ENCODE measurements at regions not wholly inside any gene's neighbourhood (a gene's known extent, or its start where the extent isn't known, plus 50 kb on each side); places are given as distances from the start of the nearest gene placed in this dataset.
"Not testable (repeated sequence)": the region's sequence is repeated elsewhere in the genome, so short reads cannot be mapped to it uniquely, and the experiment has no call there.

DNA sequence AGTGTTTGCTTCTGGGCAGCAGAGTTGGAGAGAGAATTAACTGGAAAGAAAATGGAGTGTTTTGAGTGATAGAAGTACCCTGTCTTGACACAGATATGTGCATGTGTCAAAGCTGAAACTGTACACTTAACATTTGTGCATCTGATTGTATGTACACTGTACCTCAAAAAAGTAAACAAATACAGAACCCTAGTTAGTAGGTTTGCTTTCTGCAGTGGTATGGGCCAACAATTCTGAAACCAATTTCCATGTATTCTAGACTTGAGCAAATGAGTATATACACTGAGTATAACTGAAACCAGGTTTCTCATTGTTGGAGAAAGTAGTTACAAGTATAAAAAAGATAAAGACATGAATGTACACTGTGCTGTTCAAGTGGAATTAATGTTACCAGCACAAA lies 52.4 kb downstream of the ELAPOR2 start:
- Mint-ChIP-seq H3K4me3 (no peak overlapping the region), H3K36me3 (ENCODE audit: low read depth) (no peaks in the 10 kb centered on the region), H3K4me1 (ENCODE audit: low read depth) (peaks cover 14% of the 10 kb centered on the region), H3K27me3 (no peaks in the 10 kb centered on the region), H3K27ac (no peak overlapping the region), H3K9me3 (no peaks in the 10 kb centered on the region)
- no peak for DNase-seq

DNA sequence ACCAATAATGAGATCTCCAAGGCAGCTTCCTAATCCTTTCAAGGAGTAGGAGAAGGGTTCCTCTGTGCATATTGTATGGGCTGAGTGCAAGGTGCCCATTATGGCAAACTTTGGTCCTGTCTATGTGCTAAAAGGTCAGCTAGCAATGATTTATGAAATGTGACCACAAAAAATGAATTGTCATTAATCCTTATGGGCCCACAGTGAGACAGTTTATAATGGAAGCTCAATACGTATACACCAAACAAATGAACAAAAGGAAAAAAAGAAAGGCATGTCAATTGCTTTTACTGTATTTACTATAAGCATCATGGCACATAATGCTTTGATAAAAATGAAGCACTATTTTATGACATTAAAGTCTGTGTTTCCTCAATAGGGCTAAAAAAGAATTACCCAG lies 54.5 kb downstream of the ELAPOR2 start:
- Mint-ChIP-seq H3K27ac (no peak overlapping the region), H3K4me3 (no peak overlapping the region), H3K9me3 (no peaks in the 10 kb centered on the region), H3K36me3 (ENCODE audit: low read depth) (no peaks in the 10 kb centered on the region), H3K27me3 (peaks cover 1% of the 10 kb centered on the region), H3K4me1 (ENCODE audit: low read depth) (peaks cover 14% of the 10 kb centered on the region)
- no peak for DNase-seq

- Mint-ChIP-seq H3K4me1 (ENCODE audit: low read depth) (peaks cover 14% of the 10 kb centered on the region), H3K36me3 (ENCODE audit: low read depth) (no peaks in the 10 kb centered on the region), H3K27ac (no peak overlapping the region), H3K4me3 (peak overlapping the region; percentile 12), H3K27me3 (peaks cover 5% of the 10 kb centered on the region), H3K9me3 (no peaks in the 10 kb centered on the region)
- no peak for DNase-seq
Measured at GRCh38 chr7:87003872-87004798, 55.3 kb downstream of the ELAPOR2 start.

DNA sequence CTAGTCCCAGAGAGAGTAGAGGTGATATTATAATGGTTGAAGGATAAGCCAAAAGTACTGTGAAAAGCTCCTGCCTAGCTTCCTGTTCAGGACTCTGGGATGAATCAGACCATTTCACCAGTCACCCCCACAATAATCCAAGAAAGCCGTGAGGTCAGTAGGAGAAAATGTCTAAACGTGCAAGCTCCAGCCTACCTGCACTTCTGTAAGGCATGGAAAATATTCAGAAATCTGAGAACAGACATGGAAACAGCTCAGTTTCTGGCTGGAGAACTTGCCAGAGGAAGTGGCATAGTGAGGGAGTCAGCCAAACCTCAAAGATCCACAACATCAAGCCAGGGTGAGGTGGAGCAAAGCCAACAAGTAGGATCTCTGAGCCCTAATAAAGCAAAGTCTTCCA lies 58.2 kb downstream of the ELAPOR2 start:
- H3K27ac Mint-ChIP-seq: no peak overlapping the region
- no peak overlapping the region for H3K4me3 Mint-ChIP-seq
- H3K4me1 Mint-ChIP-seq (ENCODE audit: low read depth): peaks cover 9% of the 10 kb centered on the region
- H3K27me3 Mint-ChIP-seq: peaks cover 10% of the 10 kb centered on the region
- no peak for DNase-seq
- H3K36me3 Mint-ChIP-seq (ENCODE audit: low read depth): no peaks in the 10 kb centered on the region
- H3K9me3 Mint-ChIP-seq: no peaks in the 10 kb centered on the region

DNA sequence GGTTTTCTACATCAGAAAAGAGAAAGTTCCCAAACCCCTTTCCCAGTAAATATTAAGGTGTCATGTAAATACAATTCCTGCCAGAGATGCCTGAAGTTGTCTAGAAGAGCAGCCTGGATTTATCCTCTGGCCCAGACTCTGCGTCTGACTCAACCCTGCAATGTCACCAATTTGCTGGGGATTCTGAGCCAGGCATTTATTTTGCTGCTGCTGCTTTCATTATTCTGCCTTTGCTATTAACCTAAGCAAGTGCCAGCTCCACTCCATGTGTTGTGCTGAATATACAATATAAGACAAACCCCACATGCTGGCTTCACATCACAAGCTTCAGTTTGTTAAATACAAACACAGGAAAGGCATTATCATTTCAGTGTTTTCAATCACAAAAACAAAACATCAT lies 59.1 kb downstream of the ELAPOR2 start:
- Mint-ChIP-seq H3K36me3 (ENCODE audit: low read depth) (no peaks in the 10 kb centered on the region), H3K9me3 (no peaks in the 10 kb centered on the region), H3K27me3 (peaks cover 15% of the 10 kb centered on the region), H3K4me1 (ENCODE audit: low read depth) (peaks cover 9% of the 10 kb centered on the region), H3K4me3 (no peak overlapping the region), H3K27ac (no peak overlapping the region)
- DNase-seq: no peak

- Mint-ChIP-seq H3K4me1 (ENCODE audit: low read depth) (peaks cover 9% of the 10 kb centered on the region), H3K27ac (no peak overlapping the region), H3K9me3 (no peaks in the 10 kb centered on the region), H3K27me3 (peaks cover 15% of the 10 kb centered on the region), H3K4me3 (no peak overlapping the region), H3K36me3 (ENCODE audit: low read depth) (no peaks in the 10 kb centered on the region)
- no peak for DNase-seq
Measured at GRCh38 chr7:86999750-87000149, 59.7 kb downstream of the ELAPOR2 start.

GRCh38 chr7:86995814-86996213 lies 63.6 kb downstream of the ELAPOR2 start:
- Mint-ChIP-seq H3K9me3 (no peaks in the 10 kb centered on the region), H3K36me3 (ENCODE audit: low read depth) (no peaks in the 10 kb centered on the region), H3K4me3 (no peak overlapping the region), H3K4me1 (ENCODE audit: low read depth) (peaks cover 15% of the 10 kb centered on the region), H3K27me3 (peaks cover 15% of the 10 kb centered on the region), H3K27ac (no peak overlapping the region)
- DNase-seq: no peak

- Mint-ChIP-seq H3K36me3 (ENCODE audit: low read depth) (no peaks in the 10 kb centered on the region), H3K27me3 (peaks cover 15% of the 10 kb centered on the region), H3K27ac (no peak overlapping the region), H3K4me1 (ENCODE audit: low read depth) (peaks cover 15% of the 10 kb centered on the region), H3K4me3 (no peak overlapping the region), H3K9me3 (no peaks in the 10 kb centered on the region)
- no peak for DNase-seq
Measured at GRCh38 chr7:86995052-86995725, 64.3 kb downstream of the ELAPOR2 start.

GRCh38 chr7:86991771-86992191 lies 67.7 kb downstream of the ELAPOR2 start:
- Mint-ChIP-seq H3K9me3 (no peaks in the 10 kb centered on the region), H3K4me1 (ENCODE audit: low read depth) (peaks cover 15% of the 10 kb centered on the region), H3K36me3 (ENCODE audit: low read depth) (peaks cover 2% of the 10 kb centered on the region), H3K27ac (no peak overlapping the region), H3K27me3 (peaks cover 8% of the 10 kb centered on the region), H3K4me3 (no peak overlapping the region)
- DNase-seq: no peak

- Mint-ChIP-seq H3K4me1 (ENCODE audit: low read depth) (peaks cover 15% of the 10 kb centered on the region), H3K36me3 (ENCODE audit: low read depth) (peaks cover 4% of the 10 kb centered on the region), H3K27me3 (peaks cover 8% of the 10 kb centered on the region), H3K4me3 (no peak overlapping the region), H3K27ac (no peak overlapping the region), H3K9me3 (no peaks in the 10 kb centered on the region)
- no peak for DNase-seq
Measured at GRCh38 chr7:86991093-86991769, 68.2 kb downstream of the ELAPOR2 start.

- Mint-ChIP-seq H3K4me3 (no peak overlapping the region), H3K4me1 (ENCODE audit: low read depth) (peaks cover 15% of the 10 kb centered on the region), H3K9me3 (peaks cover 12% of the 10 kb centered on the region), H3K36me3 (ENCODE audit: low read depth) (peaks cover 13% of the 10 kb centered on the region), H3K27me3 (peaks cover 3% of the 10 kb centered on the region), H3K27ac (no peak overlapping the region)
- no peak for DNase-seq
Measured at GRCh38 chr7:86989407-86989806, 70.0 kb downstream of the ELAPOR2 start.

DNA sequence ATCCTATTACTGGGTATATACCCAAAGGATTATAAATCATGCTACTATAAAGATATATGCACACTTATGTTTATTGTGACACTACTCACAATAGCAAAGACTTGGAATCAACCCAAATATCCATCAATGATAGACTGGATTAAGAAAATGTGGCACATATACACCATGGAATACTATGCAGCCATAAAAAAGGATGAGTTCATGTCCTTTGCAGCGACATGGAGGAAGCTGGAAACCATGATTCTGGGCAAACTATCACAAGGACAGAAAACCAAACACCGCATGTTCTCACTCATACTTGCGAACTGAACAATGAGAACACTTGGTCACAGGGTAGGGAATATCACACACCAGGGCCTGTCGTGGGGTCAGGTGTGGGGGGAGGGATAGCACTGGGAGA lies 71.6 kb downstream of the ELAPOR2 start:
- H3K4me3 Mint-ChIP-seq; H3K4me1 Mint-ChIP-seq (ENCODE audit: low read depth); H3K27ac Mint-ChIP-seq; DNase-seq; H3K27me3 Mint-ChIP-seq: not testable (repeated sequence)
- Mint-ChIP-seq H3K36me3 (ENCODE audit: low read depth) (peaks cover 13% of the 10 kb centered on the region), H3K9me3 (peaks cover 15% of the 10 kb centered on the region)

GRCh38 chr7:86987358-86987757 lies 72.1 kb downstream of the ELAPOR2 start:
- H3K4me3 Mint-ChIP-seq; H3K27me3 Mint-ChIP-seq; DNase-seq; H3K27ac Mint-ChIP-seq; H3K4me1 Mint-ChIP-seq (ENCODE audit: low read depth): not testable (repeated sequence)
- Mint-ChIP-seq H3K9me3 (peaks cover 15% of the 10 kb centered on the region), H3K36me3 (ENCODE audit: low read depth) (peaks cover 13% of the 10 kb centered on the region)

DNA sequence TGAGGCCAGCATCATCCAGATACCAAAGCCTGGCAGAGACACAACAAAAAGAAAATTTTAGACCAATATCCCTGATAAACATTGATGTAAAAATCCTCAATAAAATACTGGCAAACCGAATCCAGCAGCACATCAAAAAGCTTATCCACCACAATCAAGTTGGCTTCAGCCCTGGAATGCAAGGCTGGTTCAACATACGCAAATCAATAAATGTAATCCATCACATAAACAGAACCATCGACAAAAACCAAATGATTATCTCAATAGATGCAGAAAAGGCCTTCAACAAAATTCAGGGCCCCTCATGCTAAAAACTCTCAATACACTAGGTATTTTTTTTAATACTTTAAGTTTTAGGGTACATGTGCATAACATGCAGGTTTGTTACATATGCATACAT lies 74.1 kb downstream of the ELAPOR2 start:
- not testable (repeated sequence) for H3K4me3 Mint-ChIP-seq, H3K27me3 Mint-ChIP-seq, H3K27ac Mint-ChIP-seq, DNase-seq
- peaks cover 13% of the 10 kb centered on the region for H3K4me1 Mint-ChIP-seq (ENCODE audit: low read depth)
- H3K9me3 Mint-ChIP-seq: peaks cover 15% of the 10 kb centered on the region
- peaks cover 13% of the 10 kb centered on the region for H3K36me3 Mint-ChIP-seq (ENCODE audit: low read depth)

- H3K9me3 Mint-ChIP-seq: peaks cover 15% of the 10 kb centered on the region
- not testable (repeated sequence) for H3K27ac Mint-ChIP-seq, H3K27me3 Mint-ChIP-seq, H3K4me3 Mint-ChIP-seq, DNase-seq
- H3K36me3 Mint-ChIP-seq (ENCODE audit: low read depth): peaks cover 13% of the 10 kb centered on the region
- H3K4me1 Mint-ChIP-seq (ENCODE audit: low read depth): peaks cover 29% of the 10 kb centered on the region
Measured at GRCh38 chr7:86983654-86984053, 75.8 kb downstream of the ELAPOR2 start.

All from activated T-cell treated with anti-CD3 and anti-CD28 coated beads, Interleukin-2, amount 50 U/mL, for 24 hours (primary cell).